ENCODE measurements at regions not wholly inside any gene's neighbourhood (a gene's known extent, or its start where the extent isn't known, plus 50 kb on each side); places are given as distances from the start of the nearest gene placed in this dataset.

DNA sequence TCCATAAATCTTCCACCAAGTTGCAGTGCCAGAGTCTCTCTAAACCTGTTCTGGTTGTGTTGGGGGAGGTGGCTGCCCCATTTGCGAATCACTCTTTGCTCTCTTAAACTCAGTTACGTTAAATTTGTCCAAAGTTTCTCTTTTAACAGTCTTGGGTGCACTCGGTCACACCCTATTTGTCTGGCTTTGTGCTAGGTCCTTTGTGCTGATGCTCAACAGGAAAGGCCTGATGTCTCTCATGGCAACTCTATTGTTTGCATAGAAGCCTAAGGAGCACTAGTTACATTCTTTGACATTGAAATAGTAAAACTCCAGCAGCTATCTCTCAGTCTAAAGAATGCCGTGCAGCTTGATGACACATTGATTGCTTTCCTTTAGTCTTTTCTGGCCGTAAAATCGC, 105.1 kb downstream of the TRMT11 start:
- Histone ChIP-seq H3K27me3 (ENCODE audit: control insufficient read depth, insufficient read depth, low read length) (no peaks in the 10 kb centered on the region), H3K4me1 (peaks cover 5% of the 10 kb centered on the region), H3K9me3 (ENCODE audit: control insufficient read depth, low read length) (no peaks in the 10 kb centered on the region), H3K36me3 (ENCODE audit: control insufficient read depth, insufficient read depth, low read length) (no peaks in the 10 kb centered on the region), H3K27ac (no peak overlapping the region), H2AFZ (no peak overlapping the region), H3K79me2 (no peaks in the 10 kb centered on the region), H3K9ac (no peak overlapping the region), H3K4me3 (ENCODE audit: low read depth, low read length) (no peak overlapping the region), H3K4me2 (ENCODE audit: low read length) (no peak overlapping the region)
- TF ChIP-seq, protein P1, sequence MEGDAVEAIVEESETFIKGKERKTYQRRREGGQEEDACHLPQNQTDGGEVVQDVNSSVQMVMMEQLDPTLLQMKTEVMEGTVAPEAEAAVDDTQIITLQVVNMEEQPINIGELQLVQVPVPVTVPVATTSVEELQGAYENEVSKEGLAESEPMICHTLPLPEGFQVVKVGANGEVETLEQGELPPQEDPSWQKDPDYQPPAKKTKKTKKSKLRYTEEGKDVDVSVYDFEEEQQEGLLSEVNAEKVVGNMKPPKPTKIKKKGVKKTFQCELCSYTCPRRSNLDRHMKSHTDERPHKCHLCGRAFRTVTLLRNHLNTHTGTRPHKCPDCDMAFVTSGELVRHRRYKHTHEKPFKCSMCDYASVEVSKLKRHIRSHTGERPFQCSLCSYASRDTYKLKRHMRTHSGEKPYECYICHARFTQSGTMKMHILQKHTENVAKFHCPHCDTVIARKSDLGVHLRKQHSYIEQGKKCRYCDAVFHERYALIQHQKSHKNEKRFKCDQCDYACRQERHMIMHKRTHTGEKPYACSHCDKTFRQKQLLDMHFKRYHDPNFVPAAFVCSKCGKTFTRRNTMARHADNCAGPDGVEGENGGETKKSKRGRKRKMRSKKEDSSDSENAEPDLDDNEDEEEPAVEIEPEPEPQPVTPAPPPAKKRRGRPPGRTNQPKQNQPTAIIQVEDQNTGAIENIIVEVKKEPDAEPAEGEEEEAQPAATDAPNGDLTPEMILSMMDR (IDR thresholded peaks at IDR 0.05): no peak

DNA sequence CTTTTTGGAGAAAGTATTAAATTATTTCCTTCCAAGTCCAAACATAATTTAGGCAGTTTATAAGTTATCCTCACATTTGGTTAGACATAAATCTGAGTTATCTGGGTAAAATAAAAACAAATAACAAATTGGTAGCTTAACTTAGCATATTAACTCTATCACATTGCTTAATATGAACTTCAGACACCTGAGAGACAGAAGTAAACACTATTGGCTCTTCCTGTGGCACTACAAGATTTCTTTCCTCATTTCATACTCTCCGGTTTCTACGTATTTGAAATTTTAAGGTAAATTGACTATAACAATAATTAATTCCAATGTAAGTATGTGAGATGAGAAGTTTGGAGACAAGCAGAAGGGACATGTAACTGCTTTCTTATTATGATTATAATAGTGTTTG, 106.8 kb downstream of the TRMT11 start:
- H3K79me2 ChIP-seq: no peaks in the 10 kb centered on the region
- no peak overlapping the region for H3K27ac ChIP-seq
- no peak overlapping the region for H3K9ac ChIP-seq
- no peak overlapping the region for H3K4me3 ChIP-seq (ENCODE audit: low read depth, low read length)
- H3K36me3 ChIP-seq (ENCODE audit: control insufficient read depth, insufficient read depth, low read length): no peaks in the 10 kb centered on the region
- no peaks in the 10 kb centered on the region for H3K27me3 ChIP-seq (ENCODE audit: control insufficient read depth, insufficient read depth, low read length)
- no peak overlapping the region for H2AFZ ChIP-seq
- TF ChIP-seq, protein P1 (IDR thresholded peaks at IDR 0.05): no peak
- peaks cover 5% of the 10 kb centered on the region for H3K4me1 ChIP-seq
- no peaks in the 10 kb centered on the region for H3K9me3 ChIP-seq (ENCODE audit: control insufficient read depth, low read length)
- no peak overlapping the region for H3K4me2 ChIP-seq (ENCODE audit: low read length)

DNA sequence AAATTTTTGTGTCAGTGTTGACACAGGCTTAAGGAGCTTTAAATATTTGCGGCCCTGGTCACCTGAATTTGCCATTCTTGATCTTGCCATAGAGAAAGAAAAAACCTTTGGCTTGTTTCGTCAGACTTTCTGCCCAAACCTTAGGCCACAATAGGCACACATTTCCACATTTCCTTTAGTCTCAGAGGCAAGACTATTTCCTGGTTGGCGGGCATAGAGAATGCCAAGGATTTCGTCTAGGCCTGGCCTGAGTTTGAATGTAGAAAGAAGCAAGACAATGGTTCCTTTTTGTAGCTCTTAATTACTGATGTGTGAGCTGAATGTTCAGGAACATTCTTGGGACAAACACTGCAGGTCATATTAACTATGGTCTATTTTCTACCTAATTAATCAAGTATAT, 108.1 kb downstream of the TRMT11 start:
- no peaks in the 10 kb centered on the region for H3K36me3 ChIP-seq (ENCODE audit: control insufficient read depth, insufficient read depth, low read length)
- H2AFZ ChIP-seq: no peak overlapping the region
- H3K9ac ChIP-seq: no peak overlapping the region
- H3K4me2 ChIP-seq (ENCODE audit: low read length): no peak overlapping the region
- H3K4me3 ChIP-seq (ENCODE audit: low read depth, low read length): no peak overlapping the region
- no peaks in the 10 kb centered on the region for H3K9me3 ChIP-seq (ENCODE audit: control insufficient read depth, low read length)
- H3K27me3 ChIP-seq (ENCODE audit: control insufficient read depth, insufficient read depth, low read length): no peaks in the 10 kb centered on the region
- no peaks in the 10 kb centered on the region for H3K79me2 ChIP-seq
- TF ChIP-seq, protein P1 (IDR thresholded peaks at IDR 0.05): no peak
- no peak overlapping the region for H3K27ac ChIP-seq
- peaks cover 5% of the 10 kb centered on the region for H3K4me1 ChIP-seq

DNA sequence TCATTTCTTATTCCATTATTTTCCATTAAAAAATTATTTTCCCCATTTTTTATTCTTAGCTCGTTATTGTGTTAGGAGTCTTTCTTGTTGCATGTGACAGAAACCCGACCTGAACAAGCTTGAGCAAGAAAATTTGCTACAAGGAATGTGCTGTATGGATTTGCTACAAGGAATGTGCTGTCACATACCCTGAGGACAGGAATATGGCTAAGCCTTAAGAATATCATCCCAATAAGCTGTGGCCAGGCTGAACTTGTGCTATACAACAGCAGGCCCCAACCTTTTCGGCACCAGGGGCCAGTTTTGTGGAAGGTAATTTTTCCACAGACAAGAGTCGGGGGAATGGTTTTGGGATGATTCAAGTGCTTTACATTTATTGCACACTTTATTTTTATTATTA, 114.0 kb downstream of the TRMT11 start:
- TF ChIP-seq, protein P1 (IDR thresholded peaks at IDR 0.05): no peak
- Histone ChIP-seq H3K27ac (no peak overlapping the region), H2AFZ (no peak overlapping the region), H3K4me1 (no peaks in the 10 kb centered on the region), H3K79me2 (no peaks in the 10 kb centered on the region), H3K4me3 (ENCODE audit: low read depth, low read length) (no peak overlapping the region), H3K9ac (no peak overlapping the region), H3K9me3 (ENCODE audit: control insufficient read depth, low read length) (no peaks in the 10 kb centered on the region), H3K36me3 (ENCODE audit: control insufficient read depth, insufficient read depth, low read length) (no peaks in the 10 kb centered on the region), H3K4me2 (ENCODE audit: low read length) (no peak overlapping the region), H3K27me3 (ENCODE audit: control insufficient read depth, insufficient read depth, low read length) (no peaks in the 10 kb centered on the region)

DNA sequence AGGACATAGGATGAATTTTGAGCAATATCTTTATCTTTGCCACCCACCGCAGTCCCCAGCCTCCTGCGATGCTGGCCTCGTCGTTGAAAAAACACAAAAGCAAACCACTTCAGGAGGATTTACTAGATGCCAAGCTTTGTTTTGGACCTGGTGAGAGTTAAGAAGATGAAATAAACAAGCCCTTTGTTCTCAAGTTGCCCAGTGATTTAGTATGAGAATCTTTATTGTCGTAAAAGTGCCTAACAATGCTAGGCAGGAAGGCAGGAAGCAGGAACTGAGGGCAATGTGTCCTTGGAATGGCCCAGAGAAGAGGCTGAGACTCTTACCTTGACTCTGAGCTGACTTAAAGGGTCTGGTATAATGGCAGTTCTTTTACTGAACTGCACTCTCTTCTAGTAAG, 116.0 kb downstream of the TRMT11 start:
- TF ChIP-seq, protein P1 (IDR thresholded peaks at IDR 0.05): no peak
- Histone ChIP-seq H3K4me2 (ENCODE audit: low read length) (no peak overlapping the region), H3K27ac (no peak overlapping the region), H3K27me3 (ENCODE audit: control insufficient read depth, insufficient read depth, low read length) (no peaks in the 10 kb centered on the region), H3K4me1 (peaks cover 4% of the 10 kb centered on the region), H3K9ac (no peak overlapping the region), H3K79me2 (no peaks in the 10 kb centered on the region), H3K9me3 (ENCODE audit: control insufficient read depth, low read length) (no peaks in the 10 kb centered on the region), H3K4me3 (ENCODE audit: low read depth, low read length) (no peak overlapping the region), H2AFZ (no peak overlapping the region), H3K36me3 (ENCODE audit: control insufficient read depth, insufficient read depth, low read length) (no peaks in the 10 kb centered on the region)

Measured in parathyroid adenoma (tissue), 2 donors.